Raji (cell line): ENCODE measurements at regions not wholly inside any gene's neighbourhood (a gene's known extent, or its start where the extent isn't known, plus 50 kb on each side); places are given as distances from the start of the nearest gene placed in this dataset.

Source experiments
- POLR2A ChIP-seq: IDR thresholded peaks from 2 replicates; pipeline ENCODE4 v1.6.1; 2011; ENCODE audit warnings: low read depth, low read length, control low read depth; ENCODE audit not compliant: insufficient read depth

DNA sequence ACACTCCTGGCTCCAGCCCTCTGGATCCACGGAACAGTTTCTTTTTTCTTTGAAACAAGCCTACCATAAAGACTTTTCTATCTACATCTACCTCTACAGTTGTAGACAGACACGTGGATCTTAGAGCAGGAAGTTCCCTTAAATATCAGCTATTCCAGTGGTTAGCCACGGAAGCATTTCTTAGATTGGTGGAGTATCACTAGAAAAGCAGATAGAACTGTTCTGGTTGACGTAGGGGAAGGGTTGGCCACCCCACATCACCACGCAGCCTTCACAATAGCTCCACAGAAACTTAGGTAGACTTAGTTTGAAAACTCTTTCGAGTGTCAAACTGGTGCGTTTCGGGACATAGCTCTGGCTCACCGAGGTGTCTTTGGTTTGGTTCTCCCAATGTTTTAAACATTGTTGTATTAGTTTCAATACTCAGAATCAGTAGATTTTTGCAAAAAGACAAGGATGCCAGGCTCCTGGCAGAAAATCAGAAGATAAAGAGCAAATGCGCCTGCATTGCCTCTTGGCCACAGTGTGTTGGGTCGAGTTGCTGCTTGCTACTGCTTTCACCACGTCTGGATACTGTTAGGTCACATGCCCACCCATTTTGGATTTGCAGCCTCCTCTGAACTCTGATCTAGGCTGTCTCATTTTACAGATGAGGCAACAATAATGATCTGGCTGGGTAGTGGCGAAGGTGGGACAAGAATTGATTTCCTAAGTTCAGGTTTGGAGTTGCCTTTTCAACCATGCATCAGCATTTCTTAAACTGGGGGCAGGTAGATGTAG, 71.5 kb upstream of the DTNBP1 start:
- no peak for TF ChIP-seq POLR2A

DNA sequence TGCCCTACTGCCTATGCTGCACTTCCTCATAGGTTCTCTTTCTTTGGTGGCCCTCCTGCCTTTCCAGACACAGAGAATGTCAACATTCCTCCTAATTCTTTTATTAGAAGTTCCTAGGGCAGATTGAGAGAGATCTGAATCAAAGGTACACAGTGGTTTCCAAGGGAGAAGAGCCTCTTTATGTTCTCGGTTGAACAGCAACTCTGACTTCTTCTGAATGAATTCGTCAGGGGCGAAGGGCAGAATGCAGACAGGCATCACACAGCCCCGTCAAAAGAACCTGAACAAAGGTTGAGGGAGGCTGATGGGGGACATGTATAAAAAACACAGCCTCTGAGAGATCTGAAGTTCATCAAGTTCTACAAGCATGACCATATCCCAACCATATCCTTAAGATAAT, 68.1 kb upstream of the DTNBP1 start:
- TF ChIP-seq POLR2A, result no peak

DNA sequence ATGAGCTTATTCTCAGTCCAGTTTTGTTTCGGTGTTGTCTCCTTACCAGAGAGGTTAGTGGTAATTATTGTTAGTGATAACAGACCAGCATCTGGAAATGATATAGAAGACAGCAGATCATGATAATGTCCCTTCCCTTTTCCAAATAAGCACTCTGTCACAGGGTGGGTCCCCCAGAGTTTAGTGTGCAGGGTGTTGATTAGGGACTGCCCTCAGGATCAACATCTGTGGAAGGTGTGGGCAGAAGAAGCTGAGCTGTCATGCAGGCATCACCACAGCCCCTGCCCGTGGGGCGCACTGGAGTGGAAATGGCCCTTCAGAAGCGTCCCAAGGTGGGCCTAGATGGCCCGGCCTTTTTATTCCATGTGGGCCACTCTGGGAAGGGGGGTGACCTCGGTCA, 67.6 kb upstream of the DTNBP1 start:
- no peak for TF ChIP-seq POLR2A

DNA sequence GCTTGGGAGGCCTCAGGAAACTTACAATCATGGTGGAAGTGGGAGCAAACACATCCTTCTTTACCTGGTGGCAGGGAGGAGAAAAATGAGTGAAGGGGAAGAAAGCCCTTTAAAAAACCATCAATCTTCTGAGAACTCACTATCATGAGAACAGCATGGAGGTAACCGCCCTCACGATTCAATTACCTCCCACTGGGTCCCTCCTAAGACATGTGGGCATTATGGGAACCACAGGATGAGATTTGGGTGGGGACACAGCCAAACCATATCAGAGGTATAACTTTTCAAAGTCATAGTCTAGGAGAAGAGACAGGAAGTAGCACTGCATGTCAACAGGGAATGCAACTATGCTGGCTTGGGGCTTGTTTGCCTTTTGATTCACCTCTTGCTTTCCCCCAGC, 59.9 kb upstream of the DTNBP1 start:
- TF ChIP-seq POLR2A, result no peak

DNA sequence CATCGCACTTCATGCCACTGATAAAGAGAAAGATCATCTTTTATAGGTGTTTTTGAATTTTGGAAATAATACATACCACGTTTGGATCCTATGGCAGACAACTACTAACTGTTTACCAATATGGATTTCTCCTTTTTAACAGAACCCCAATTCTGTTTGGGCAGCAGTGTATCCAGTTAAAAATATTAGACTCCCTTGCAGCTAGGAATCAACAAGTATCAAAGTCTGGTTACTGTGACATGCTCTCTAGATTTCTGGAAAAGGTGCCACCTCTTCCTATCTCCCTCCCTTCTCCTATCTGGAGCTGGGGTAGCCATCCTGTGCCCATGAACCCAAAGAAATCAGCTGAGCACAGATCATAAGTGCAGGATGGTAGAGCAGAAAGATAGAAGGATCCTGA, 54.1 kb upstream of the DTNBP1 start:
- TF ChIP-seq POLR2A, result no peak

DNA sequence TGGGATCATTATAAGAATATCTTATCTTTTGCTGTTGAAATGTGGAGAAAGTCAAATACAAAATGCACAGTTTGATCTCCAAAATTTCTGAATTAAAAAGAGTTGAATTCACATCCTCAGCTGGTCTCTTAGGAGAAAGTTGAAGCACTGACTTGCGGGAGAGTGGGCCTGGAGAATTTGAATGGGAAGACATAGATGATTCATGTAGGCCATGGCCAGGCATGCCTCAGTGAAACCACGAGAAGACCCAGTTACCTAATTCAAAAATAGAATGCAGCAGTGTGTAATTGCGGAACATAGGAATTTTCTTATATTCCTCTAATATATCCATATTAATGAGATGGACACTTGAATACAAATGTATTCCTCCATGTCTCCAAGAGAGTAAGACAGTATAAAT, 53.0 kb upstream of the DTNBP1 start:
- TF ChIP-seq POLR2A, result no peak

DNA sequence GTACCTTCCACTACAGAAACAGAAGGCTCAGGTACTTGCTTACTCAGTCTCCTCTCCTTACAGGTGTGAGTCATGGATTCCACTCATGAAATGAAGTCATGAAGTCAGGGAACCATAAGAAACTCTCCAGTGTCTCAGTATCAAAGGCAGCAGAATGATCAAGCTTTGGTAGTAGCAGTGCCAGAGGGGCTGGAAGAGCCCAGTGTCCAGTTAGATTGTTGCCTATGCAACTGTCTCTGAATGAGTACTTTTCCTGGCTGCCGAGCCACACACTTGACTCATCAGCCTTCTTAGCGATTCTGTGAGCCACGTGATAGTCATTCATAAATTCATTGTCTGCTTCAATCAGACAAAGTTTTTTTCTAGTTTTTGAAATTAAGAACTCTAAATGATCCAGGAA, 52.2 kb upstream of the DTNBP1 start:
- no peak for TF ChIP-seq POLR2A

DNA sequence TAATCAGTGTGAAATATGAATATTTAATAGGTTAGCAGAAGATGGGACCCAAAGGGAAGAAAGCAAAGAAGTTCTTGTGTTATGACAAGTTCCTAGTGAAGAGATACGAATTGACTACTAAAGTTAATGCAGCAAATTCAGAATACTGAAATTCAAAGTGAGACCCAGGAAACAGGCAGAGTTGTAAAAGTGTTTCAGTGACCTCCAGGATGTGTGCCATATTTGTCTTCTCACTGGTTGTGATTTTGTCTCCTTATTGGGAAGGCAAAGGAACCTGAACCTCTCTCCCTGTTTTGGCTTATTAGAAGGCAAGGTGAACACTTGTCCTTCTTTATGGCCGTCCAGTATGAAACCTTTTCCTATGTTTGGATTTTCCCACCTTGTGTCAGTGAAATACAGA, 51.8 kb upstream of the DTNBP1 start:
- TF ChIP-seq POLR2A, result no peak

DNA sequence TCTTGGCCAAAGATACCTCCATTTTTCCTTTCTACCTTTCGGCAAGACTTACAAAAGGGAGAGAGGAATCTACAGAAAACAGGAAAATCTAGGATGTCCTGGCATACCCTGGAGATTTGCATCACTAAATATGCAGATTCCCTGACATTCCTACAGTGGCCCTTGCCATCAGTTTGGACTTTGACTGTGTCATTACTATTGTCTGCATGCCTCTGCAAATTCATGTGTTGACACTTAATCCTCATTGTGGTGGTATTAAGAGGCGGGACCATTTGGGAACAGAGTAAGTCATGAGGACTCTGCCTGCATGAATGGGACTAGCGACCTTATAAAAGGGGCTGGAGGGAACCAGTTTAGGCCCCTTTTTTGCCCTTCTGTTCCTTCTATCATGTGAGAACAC, 50.5 kb upstream of the DTNBP1 start:
- no peak for TF ChIP-seq POLR2A

DNA sequence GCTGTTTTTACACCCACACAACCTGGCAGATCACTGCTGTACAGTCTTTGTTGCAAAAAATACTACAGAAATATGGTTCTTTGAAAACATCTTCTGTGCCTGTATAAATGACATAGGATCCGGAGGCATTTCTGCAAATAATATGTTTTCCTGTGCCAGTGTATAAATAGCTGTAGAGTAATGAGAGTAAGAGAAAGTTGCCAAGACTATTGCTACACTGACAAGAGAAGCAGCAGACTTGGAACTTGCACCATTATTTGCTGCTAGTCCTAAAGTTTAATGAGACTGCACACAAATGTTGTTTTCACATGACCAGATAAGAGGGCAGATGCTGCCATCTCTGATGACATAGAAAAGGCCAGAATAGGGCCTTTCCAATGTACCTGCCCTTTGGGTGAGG, 50.0 kb upstream of the DTNBP1 start:
- TF ChIP-seq POLR2A, result no peak
